ENCODE measurements at regions not wholly inside any gene's neighbourhood (a gene's known extent, or its start where the extent isn't known, plus 50 kb on each side); places are given as distances from the start of the nearest gene placed in this dataset.

- TF ChIP-seq SUZ12 (IDR thresholded peaks at IDR 0.05; ENCODE audit: low read length): no peak
- no peak for TF ChIP-seq MAX (IDR thresholded peaks at IDR 0.05)
- TF ChIP-seq JUN (IDR thresholded peaks at IDR 0.05; ENCODE audit: low read depth, low read length): no peak
- TF ChIP-seq ATF2 (IDR thresholded peaks at IDR 0.05; ENCODE audit: low read length): no peak
Measured at GRCh38 chr2:18379870-18380269, 180.6 kb downstream of the RDH14 start (continued).
